ENCODE measurements at regions not wholly inside any gene's neighbourhood (a gene's known extent, or its start where the extent isn't known, plus 50 kb on each side); places are given as distances from the start of the nearest gene placed in this dataset.

DNA sequence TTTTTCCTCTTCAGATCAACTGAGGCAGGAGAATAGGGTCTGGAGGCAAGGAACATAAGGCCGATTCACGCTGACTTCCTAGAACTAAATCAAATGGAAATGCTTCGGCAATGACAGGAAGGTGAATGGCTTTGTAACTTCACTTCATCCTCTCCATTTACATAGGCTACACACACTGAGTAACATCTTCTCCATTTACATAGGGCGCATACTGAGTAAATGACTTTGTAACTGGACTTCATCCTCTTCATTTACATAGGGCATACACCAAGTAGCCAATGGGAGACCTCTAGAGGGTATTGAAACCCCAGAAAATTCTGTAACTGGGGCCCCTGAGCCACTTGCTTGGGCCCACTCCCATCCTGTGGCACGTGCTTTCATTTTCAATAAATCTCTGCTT lies 71.0 kb upstream of the CPSF6 start:
- ATAC-seq: no peak
- TF ChIP-seq, protein P1, sequence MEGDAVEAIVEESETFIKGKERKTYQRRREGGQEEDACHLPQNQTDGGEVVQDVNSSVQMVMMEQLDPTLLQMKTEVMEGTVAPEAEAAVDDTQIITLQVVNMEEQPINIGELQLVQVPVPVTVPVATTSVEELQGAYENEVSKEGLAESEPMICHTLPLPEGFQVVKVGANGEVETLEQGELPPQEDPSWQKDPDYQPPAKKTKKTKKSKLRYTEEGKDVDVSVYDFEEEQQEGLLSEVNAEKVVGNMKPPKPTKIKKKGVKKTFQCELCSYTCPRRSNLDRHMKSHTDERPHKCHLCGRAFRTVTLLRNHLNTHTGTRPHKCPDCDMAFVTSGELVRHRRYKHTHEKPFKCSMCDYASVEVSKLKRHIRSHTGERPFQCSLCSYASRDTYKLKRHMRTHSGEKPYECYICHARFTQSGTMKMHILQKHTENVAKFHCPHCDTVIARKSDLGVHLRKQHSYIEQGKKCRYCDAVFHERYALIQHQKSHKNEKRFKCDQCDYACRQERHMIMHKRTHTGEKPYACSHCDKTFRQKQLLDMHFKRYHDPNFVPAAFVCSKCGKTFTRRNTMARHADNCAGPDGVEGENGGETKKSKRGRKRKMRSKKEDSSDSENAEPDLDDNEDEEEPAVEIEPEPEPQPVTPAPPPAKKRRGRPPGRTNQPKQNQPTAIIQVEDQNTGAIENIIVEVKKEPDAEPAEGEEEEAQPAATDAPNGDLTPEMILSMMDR (IDR thresholded peaks at IDR 0.05): no peak
- H3K4me1 ChIP-seq: peaks cover 0 to 4% (median 0%) of the 10 kb centered on the region in 9 donors
- no peaks in the 10 kb centered on the region for H3K36me3 ChIP-seq
- no peak for DNase-seq
- H3K4me3 ChIP-seq: no peak overlapping the region
- H3K27me3 ChIP-seq: no peaks in the 10 kb centered on the region
- H3K9me3 ChIP-seq: no peaks in the 10 kb centered on the region
- WGBS, 2 donors: 88 to 93% methylated on average over 5 of the region's 5 CpGs
- no peak overlapping the region for H3K27ac ChIP-seq
- intact Hi-C loops (cut with DNase I): loop anchor here in 1 of 10 donors (10.0 kb wide), 1 partner anchor 86 kb away; no protein-coding TSS in a partner anchor

DNA sequence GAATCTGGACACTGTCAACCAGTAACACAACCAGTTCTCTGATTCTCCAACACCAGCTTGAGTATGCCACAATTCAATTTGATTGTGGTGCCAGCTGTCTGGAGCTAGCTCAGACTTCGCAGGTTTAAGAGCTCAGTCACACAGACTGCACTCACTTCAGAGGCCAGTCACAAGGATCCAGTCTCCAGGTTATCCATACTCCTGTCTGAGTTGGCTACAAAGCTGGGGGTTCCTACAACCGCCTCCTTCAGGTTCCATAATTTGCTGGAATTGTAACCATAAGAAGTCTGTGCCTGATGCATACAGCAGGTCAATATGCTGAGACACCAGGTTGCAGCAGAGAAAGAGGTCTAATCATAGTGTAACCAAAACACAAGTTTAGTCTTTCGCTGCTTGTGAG lies 70.5 kb upstream of the CPSF6 start:
- no peaks in the 10 kb centered on the region for H3K4me1 ChIP-seq
- DNase-seq (no peak), ATAC-seq (no peak)
- 86 to 91% methylated on average over 3 of the region's 3 CpGs for WGBS, 2 donors
- TF ChIP-seq, protein P1 (IDR thresholded peaks at IDR 0.05): no peak
- H3K27me3 ChIP-seq: no peaks in the 10 kb centered on the region
- H3K36me3 ChIP-seq: no peaks in the 10 kb centered on the region
- intact Hi-C loops (cut with DNase I): loop anchor here in 1 of 10 donors (10.0 kb wide), 1 partner anchor 86 kb away; no protein-coding TSS in a partner anchor
- H3K4me3 ChIP-seq: no peak overlapping the region
- no peak overlapping the region for H3K27ac ChIP-seq
- H3K9me3 ChIP-seq: no peaks in the 10 kb centered on the region

DNA sequence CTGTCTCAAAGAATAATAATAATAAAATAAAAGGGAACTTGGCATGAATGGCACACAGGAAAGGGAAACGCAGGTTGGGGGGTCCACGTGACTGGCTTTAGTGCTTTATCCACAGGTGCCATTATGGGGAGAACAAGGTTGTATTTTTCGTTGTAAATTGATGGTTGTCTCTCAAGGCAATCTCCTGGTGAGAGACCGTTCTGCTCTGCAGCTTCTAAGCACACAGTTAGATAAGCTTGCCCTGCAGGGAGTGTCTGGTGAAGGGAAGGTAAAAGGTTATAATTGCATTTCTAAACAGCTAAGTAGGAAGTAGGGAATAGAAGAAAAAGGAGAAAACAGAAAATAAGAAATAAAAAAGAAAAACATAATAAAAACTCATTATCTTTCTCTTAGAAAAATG lies 69.1 kb upstream of the CPSF6 start:
- DNase-seq (no peak), ATAC-seq (no peak)
- Histone ChIP-seq H3K27ac (no peak overlapping the region), H3K27me3 (no peaks in the 10 kb centered on the region), H3K9me3 (no peaks in the 10 kb centered on the region), H3K36me3 (no peaks in the 10 kb centered on the region), H3K4me3 (no peak overlapping the region), H3K4me1 (no peaks in the 10 kb centered on the region)
- 57 to 63% methylated on average over 4 of the region's 4 CpGs for WGBS, 2 donors
- TF ChIP-seq, protein P1 (IDR thresholded peaks at IDR 0.05): no peak
- intact Hi-C loops (cut with DNase I): loop anchor here in 1 of 10 donors (10.0 kb wide), 1 partner anchor 455 kb away; no protein-coding TSS in a partner anchor

DNA sequence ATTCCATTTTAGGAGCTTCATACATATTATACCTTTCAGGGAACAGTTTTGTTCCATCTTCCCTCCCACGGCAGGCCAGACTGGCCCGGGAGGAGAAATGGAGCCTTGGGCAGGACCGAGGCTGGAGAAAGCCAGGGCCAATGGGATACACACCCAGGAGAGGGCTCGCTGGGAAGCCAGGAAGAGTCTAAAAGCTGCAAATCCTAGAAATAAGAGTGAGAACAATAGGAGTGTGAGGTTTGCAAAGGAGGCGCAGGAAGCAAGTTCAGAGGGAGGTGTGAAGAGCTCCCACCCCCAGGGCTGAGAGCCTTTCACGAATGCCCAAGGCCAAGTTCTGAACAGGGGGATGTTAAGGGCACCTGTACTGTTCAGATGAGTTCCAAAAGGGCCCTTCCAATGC lies 67.5 kb upstream of the CPSF6 start:
- H3K27me3 ChIP-seq: no peaks in the 10 kb centered on the region
- H3K4me1 ChIP-seq: no peaks in the 10 kb centered on the region
- H3K9me3 ChIP-seq: peaks cover 0 to 7% (median 0%) of the 10 kb centered on the region in 11 donors
- TF ChIP-seq, protein P1 (IDR thresholded peaks at IDR 0.05): no peak
- no peak for DNase-seq
- no peak for ATAC-seq
- no peaks in the 10 kb centered on the region for H3K36me3 ChIP-seq
- WGBS, 2 donors: 71 to 75% methylated on average over 6 of the region's 6 CpGs
- intact Hi-C loops (cut with DNase I): loop anchor here in 1 of 10 donors (10.0 kb wide), 1 partner anchor 453 kb away; no protein-coding TSS in a partner anchor
- no peak overlapping the region for H3K4me3 ChIP-seq
- H3K27ac ChIP-seq: no peak overlapping the region

All from heart right ventricle (tissue), 16 donors.